ENCODE measurements at regions not wholly inside any gene's neighbourhood (a gene's known extent, or its start where the extent isn't known, plus 50 kb on each side); places are given as distances from the start of the nearest gene placed in this dataset.

DNA sequence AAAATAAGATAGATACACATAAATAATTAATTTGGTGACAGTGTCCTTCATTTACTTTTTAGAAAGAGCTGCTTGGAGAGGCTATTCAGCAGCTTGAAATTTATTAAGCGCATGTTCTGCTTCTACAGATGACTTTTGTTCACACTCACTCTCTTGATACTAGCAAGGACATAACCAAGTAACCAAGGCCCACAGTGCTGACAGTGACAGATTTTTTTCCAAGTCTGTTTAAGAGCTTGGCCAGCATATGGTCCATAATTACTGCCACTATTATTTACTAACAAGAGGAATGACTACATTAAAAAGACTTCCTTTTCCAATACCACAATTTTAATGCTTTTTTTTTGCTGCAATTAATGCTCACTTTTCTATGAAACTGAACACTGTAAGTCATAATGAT lies 673.7 kb upstream of the MIR17HG start (continued):
- TF ChIP-seq, protein P1, sequence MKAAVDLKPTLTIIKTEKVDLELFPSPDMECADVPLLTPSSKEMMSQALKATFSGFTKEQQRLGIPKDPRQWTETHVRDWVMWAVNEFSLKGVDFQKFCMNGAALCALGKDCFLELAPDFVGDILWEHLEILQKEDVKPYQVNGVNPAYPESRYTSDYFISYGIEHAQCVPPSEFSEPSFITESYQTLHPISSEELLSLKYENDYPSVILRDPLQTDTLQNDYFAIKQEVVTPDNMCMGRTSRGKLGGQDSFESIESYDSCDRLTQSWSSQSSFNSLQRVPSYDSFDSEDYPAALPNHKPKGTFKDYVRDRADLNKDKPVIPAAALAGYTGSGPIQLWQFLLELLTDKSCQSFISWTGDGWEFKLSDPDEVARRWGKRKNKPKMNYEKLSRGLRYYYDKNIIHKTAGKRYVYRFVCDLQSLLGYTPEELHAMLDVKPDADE (IDR thresholded peaks at IDR 0.05), result no peak

DNA sequence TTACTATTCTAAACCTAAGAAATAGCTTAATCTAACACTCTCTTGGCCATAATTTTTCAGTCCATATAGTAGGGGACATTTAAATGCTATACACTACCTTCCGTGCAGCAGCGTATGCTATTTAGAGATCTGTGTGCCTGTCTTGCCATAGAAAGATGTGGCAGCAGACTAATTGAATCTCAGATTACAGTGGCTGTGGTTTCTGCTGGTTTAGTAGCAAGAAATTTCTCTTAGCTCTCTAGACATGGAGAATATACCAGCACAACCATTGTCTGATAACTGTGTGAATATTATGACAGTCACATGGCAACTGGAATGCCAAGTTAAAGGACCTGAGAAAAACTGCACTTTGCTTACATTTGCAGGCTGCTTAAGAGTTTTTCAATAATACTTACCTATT lies 672.4 kb upstream of the MIR17HG start:
- no peak for DNase-seq (ENCODE audit: low spot score)
- H3K4me1 Mint-ChIP-seq, result no peaks in the 10 kb centered on the region
- H3K36me3 ChIP-seq (ENCODE audit: insufficient read depth), result no peaks in the 10 kb centered on the region
- TF ChIP-seq CREB1 (CRISPR knock-in tag; IDR thresholded peaks at IDR 0.05; ENCODE audit: low read depth), result no peak
- no peak for TF ChIP-seq NANOG (IDR thresholded peaks at IDR 0.05; ENCODE audit: borderline replicate concordance)
- TF ChIP-seq STAT1 (IDR thresholded peaks at IDR 0.05; ENCODE audit: unreplicated experiment), result no peak
- TF ChIP-seq, protein P2, sequence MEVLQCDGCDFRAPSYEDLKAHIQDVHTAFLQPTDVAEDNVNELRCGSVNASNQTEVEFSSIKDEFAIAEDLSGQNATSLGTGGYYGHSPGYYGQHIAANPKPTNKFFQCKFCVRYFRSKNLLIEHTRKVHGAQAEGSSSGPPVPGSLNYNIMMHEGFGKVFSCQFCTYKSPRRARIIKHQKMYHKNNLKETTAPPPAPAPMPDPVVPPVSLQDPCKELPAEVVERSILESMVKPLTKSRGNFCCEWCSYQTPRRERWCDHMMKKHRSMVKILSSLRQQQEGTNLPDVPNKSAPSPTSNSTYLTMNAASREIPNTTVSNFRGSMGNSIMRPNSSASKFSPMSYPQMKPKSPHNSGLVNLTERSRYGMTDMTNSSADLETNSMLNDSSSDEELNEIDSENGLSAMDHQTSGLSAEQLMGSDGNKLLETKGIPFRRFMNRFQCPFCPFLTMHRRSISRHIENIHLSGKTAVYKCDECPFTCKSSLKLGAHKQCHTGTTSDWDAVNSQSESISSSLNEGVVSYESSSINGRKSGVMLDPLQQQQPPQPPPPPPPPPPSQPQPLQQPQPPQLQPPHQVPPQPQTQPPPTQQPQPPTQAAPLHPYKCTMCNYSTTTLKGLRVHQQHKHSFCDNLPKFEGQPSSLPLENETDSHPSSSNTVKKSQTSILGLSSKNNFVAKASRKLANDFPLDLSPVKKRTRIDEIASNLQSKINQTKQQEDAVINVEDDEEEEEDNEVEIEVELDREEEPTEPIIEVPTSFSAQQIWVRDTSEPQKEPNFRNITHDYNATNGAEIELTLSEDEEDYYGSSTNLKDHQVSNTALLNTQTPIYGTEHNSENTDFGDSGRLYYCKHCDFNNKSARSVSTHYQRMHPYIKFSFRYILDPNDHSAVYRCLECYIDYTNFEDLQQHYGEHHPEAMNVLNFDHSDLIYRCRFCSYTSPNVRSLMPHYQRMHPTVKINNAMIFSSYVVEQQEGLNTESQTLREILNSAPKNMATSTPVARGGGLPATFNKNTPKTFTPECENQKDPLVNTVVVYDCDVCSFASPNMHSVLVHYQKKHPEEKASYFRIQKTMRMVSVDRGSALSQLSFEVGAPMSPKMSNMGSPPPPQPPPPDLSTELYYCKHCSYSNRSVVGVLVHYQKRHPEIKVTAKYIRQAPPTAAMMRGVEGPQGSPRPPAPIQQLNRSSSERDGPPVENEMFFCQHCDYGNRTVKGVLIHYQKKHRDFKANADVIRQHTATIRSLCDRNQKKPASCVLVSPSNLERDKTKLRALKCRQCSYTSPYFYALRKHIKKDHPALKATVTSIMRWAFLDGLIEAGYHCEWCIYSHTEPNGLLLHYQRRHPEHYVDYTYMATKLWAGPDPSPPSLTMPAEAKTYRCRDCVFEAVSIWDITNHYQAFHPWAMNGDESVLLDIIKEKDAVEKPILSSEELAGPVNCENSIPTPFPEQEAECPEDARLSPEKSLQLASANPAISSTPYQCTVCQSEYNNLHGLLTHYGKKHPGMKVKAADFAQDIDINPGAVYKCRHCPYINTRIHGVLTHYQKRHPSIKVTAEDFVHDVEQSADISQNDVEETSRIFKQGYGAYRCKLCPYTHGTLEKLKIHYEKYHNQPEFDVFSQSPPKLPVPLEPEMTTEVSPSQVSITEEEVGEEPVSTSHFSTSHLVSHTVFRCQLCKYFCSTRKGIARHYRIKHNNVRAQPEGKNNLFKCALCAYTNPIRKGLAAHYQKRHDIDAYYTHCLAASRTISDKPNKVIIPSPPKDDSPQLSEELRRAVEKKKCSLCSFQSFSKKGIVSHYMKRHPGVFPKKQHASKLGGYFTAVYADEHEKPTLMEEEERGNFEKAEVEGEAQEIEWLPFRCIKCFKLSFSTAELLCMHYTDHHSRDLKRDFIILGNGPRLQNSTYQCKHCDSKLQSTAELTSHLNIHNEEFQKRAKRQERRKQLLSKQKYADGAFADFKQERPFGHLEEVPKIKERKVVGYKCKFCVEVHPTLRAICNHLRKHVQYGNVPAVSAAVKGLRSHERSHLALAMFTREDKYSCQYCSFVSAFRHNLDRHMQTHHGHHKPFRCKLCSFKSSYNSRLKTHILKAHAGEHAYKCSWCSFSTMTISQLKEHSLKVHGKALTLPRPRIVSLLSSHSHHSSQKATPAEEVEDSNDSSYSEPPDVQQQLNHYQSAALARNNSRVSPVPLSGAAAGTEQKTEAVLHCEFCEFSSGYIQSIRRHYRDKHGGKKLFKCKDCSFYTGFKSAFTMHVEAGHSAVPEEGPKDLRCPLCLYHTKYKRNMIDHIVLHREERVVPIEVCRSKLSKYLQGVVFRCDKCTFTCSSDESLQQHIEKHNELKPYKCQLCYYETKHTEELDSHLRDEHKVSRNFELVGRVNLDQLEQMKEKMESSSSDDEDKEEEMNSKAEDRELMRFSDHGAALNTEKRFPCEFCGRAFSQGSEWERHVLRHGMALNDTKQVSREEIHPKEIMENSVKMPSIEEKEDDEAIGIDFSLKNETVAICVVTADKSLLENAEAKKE (CRISPR knock-in tag; IDR thresholded peaks at IDR 0.05), result no peak
- TF ChIP-seq POLR2AphosphoS5 (IDR thresholded peaks at IDR 0.05; ENCODE audit: low read depth), result no peak
- TF ChIP-seq EZH2 (IDR thresholded peaks at IDR 0.05; ENCODE audit: low read depth, unreplicated experiment), result no peak
- TF ChIP-seq, protein P3, sequence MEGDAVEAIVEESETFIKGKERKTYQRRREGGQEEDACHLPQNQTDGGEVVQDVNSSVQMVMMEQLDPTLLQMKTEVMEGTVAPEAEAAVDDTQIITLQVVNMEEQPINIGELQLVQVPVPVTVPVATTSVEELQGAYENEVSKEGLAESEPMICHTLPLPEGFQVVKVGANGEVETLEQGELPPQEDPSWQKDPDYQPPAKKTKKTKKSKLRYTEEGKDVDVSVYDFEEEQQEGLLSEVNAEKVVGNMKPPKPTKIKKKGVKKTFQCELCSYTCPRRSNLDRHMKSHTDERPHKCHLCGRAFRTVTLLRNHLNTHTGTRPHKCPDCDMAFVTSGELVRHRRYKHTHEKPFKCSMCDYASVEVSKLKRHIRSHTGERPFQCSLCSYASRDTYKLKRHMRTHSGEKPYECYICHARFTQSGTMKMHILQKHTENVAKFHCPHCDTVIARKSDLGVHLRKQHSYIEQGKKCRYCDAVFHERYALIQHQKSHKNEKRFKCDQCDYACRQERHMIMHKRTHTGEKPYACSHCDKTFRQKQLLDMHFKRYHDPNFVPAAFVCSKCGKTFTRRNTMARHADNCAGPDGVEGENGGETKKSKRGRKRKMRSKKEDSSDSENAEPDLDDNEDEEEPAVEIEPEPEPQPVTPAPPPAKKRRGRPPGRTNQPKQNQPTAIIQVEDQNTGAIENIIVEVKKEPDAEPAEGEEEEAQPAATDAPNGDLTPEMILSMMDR (conservative IDR thresholded peaks at IDR 0.05; ENCODE audit: low read depth in 2 of 2), result no peak
- TF ChIP-seq ZNF331 (CRISPR knock-in tag; IDR thresholded peaks at IDR 0.05; ENCODE audit: low read depth), result no peak
- no peak for TF ChIP-seq EZH2phosphoT487 (IDR thresholded peaks at IDR 0.05; ENCODE audit: unreplicated experiment)
- no peak for TF ChIP-seq REST (IDR thresholded peaks at IDR 0.05; ENCODE audit: unreplicated experiment)
- TF ChIP-seq ZNF114 (CRISPR knock-in tag; IDR thresholded peaks at IDR 0.05), result no peak
- TF ChIP-seq JUNB (IDR thresholded peaks at IDR 0.05; ENCODE audit: unreplicated experiment), result no peak

More for the DNA sequence above, 672.4 kb upstream of the MIR17HG start:
- no peaks in the 10 kb centered on the region for H3K9me3 Mint-ChIP-seq
- no peak overlapping the region for H3K4me3 ChIP-seq
- no peak for ATAC-seq
- no peak overlapping the region for H3K4me2 ChIP-seq
- H4K20me1 ChIP-seq (replicated peaks; ENCODE audit: insufficient read depth), result no peaks in the 10 kb centered on the region
- H3K36me3 Mint-ChIP-seq (ENCODE audit: low read depth), result no peaks in the 10 kb centered on the region
- no peaks in the 10 kb centered on the region for H3K4me1 ChIP-seq (ENCODE audit: insufficient read depth)
- H3F3A ChIP-seq (replicated peaks; ENCODE audit: low read depth), result no peaks in the 10 kb centered on the region
- no peak overlapping the region for H3K4me3 Mint-ChIP-seq
- H3K79me2 ChIP-seq (replicated peaks; ENCODE audit: insufficient read depth), result no peaks in the 10 kb centered on the region
- H2AFZ ChIP-seq, result peak overlapping the region; percentile 23; the same call in 1 of the 2 replicates
- no peaks in the 10 kb centered on the region for H3K9me2 ChIP-seq (ENCODE audit: insufficient read depth)
- no peak overlapping the region for H3K27ac Mint-ChIP-seq
- H3K27me3 Mint-ChIP-seq (ENCODE audit: insufficient read depth, low read depth, poor library complexity), result no peaks in the 10 kb centered on the region
- no peak overlapping the region for H3K27ac ChIP-seq (ENCODE audit: low read depth)
- no peaks in the 10 kb centered on the region for H3K27me3 ChIP-seq (ENCODE audit: insufficient read depth)

Data from GM23338 (cell line).